ENCODE measurements at regions not wholly inside any gene's neighbourhood (a gene's known extent, or its start where the extent isn't known, plus 50 kb on each side); places are given as distances from the start of the nearest gene placed in this dataset.

DNA sequence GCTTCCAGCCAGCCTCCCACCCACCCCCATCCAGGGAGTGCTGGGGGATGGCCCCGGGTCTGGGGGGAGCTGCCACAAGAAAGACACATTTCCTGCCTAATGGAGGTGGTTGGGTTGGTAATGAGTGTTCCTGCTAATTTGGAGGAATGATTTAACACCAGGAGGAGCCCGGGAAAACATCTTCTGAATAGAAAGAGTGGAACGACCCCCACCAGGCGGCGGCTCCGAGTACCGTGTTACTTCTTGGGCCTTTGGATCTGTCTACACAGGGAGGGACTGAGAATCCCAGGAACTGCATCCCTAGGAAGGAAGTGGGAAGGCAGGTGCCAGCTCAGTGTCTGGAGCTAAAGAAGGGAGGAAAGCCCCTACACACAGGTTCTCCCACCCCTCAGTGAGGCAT, 64.6 kb downstream of the TSPAN17 start:
- Histone ChIP-seq H3K27ac (ENCODE audit: low read length) (no peak overlapping the region), H3F3A (ENCODE audit: insufficient read depth, low read length, poor library complexity, severe bottlenecking) (no peaks in the 10 kb centered on the region), H3K4me2 (ENCODE audit: low read length) (no peak overlapping the region), H3K79me2 (replicated peaks; ENCODE audit: insufficient read depth, low read length) (no peaks in the 10 kb centered on the region), H2AFZ (ENCODE audit: low read depth, low read length) (no peak overlapping the region), H3K9ac (ENCODE audit: low read length) (no peak overlapping the region), H3K9me3 (ENCODE audit: low read length) (no peaks in the 10 kb centered on the region), H3K27me3 (ENCODE audit: insufficient read depth, low read depth, low read length) (no peaks in the 10 kb centered on the region), H3K4me3 (ENCODE audit: low read length) (no peak overlapping the region), H3K36me3 (ENCODE audit: insufficient read depth, low read length) (no peaks in the 10 kb centered on the region), H4K20me1 (ENCODE audit: insufficient read depth) (no peaks in the 10 kb centered on the region), H3K9me2 (ENCODE audit: insufficient read depth, low read length) (no peaks in the 10 kb centered on the region)
- TF ChIP-seq EZH2 (IDR thresholded peaks at IDR 0.05; ENCODE audit: borderline replicate concordance, insufficient read depth, low read length, poor library complexity, severe bottlenecking): no peak
- TF ChIP-seq RAD21 (conservative IDR thresholded peaks at IDR 0.05): no peak
- TF ChIP-seq EP300 (conservative IDR thresholded peaks at IDR 0.05; ENCODE audit: poor library complexity, severe bottlenecking): no peak
- no peak for TF ChIP-seq TAF1 (IDR thresholded peaks at IDR 0.05; ENCODE audit: low read depth)
- TF ChIP-seq SMC3 (conservative IDR thresholded peaks at IDR 0.05; ENCODE audit: poor library complexity): no peak
- no peak for TF ChIP-seq MXI1 (conservative IDR thresholded peaks at IDR 0.05; ENCODE audit: poor library complexity, severe bottlenecking)
- TF ChIP-seq, protein P1, sequence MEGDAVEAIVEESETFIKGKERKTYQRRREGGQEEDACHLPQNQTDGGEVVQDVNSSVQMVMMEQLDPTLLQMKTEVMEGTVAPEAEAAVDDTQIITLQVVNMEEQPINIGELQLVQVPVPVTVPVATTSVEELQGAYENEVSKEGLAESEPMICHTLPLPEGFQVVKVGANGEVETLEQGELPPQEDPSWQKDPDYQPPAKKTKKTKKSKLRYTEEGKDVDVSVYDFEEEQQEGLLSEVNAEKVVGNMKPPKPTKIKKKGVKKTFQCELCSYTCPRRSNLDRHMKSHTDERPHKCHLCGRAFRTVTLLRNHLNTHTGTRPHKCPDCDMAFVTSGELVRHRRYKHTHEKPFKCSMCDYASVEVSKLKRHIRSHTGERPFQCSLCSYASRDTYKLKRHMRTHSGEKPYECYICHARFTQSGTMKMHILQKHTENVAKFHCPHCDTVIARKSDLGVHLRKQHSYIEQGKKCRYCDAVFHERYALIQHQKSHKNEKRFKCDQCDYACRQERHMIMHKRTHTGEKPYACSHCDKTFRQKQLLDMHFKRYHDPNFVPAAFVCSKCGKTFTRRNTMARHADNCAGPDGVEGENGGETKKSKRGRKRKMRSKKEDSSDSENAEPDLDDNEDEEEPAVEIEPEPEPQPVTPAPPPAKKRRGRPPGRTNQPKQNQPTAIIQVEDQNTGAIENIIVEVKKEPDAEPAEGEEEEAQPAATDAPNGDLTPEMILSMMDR (IDR thresholded peaks at IDR 0.05; ENCODE audit: poor library complexity, severe bottlenecking): no peak
- TF ChIP-seq, protein P2, sequence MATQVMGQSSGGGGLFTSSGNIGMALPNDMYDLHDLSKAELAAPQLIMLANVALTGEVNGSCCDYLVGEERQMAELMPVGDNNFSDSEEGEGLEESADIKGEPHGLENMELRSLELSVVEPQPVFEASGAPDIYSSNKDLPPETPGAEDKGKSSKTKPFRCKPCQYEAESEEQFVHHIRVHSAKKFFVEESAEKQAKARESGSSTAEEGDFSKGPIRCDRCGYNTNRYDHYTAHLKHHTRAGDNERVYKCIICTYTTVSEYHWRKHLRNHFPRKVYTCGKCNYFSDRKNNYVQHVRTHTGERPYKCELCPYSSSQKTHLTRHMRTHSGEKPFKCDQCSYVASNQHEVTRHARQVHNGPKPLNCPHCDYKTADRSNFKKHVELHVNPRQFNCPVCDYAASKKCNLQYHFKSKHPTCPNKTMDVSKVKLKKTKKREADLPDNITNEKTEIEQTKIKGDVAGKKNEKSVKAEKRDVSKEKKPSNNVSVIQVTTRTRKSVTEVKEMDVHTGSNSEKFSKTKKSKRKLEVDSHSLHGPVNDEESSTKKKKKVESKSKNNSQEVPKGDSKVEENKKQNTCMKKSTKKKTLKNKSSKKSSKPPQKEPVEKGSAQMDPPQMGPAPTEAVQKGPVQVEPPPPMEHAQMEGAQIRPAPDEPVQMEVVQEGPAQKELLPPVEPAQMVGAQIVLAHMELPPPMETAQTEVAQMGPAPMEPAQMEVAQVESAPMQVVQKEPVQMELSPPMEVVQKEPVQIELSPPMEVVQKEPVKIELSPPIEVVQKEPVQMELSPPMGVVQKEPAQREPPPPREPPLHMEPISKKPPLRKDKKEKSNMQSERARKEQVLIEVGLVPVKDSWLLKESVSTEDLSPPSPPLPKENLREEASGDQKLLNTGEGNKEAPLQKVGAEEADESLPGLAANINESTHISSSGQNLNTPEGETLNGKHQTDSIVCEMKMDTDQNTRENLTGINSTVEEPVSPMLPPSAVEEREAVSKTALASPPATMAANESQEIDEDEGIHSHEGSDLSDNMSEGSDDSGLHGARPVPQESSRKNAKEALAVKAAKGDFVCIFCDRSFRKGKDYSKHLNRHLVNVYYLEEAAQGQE (IDR thresholded peaks at IDR 0.05; ENCODE audit: borderline replicate concordance): no peak
- no peak for TF ChIP-seq POLR2AphosphoS5 (IDR thresholded peaks at IDR 0.05)

DNA sequence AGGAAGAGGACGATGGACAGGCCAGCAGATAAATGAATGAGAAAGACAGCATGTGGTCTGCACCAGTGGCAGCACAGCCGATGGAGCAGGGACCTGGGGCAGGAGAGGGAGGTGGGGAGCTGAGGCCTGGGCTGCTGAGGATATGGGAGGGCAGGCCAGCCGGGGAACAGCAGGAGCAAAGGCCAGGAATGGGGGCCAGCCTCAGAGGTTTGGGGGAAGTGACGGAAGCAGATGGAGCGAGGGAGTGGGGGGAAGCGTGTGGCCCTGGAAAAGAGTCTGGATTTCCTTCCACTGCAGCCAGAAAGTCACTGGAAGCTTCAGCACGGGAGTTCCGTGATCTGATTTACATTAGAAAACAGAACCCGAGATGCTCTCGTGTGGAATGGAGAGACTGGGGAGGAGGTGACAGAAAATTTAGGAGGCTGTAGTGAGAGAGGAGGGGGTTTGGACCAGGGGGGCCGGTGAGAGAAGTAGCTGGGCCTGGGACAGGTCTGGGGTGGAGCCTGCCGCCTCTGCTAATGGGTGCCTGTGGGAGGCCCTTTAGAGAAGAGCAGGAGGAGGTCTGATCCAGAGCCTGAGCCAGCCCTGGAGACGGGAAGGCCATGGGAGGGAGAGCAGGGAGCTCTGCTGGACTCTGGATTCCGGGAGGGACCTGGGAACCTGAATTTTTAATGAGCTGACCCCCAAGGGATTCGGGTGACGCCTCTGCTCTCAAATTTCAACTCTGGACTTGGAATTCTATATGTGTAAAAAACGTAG, 65.4 kb downstream of the TSPAN17 start:
- no peaks in the 10 kb centered on the region for H3K27me3 ChIP-seq (ENCODE audit: insufficient read depth, low read depth, low read length)
- H3K9me2 ChIP-seq (ENCODE audit: insufficient read depth, low read length): no peaks in the 10 kb centered on the region
- H3K27ac ChIP-seq (ENCODE audit: low read length): no peak overlapping the region
- no peak overlapping the region for H3K9ac ChIP-seq (ENCODE audit: low read length)
- no peaks in the 10 kb centered on the region for H3K36me3 ChIP-seq (ENCODE audit: insufficient read depth, low read length)
- no peaks in the 10 kb centered on the region for H3K9me3 ChIP-seq (ENCODE audit: low read length)
- TF ChIP-seq RAD21 (conservative IDR thresholded peaks at IDR 0.05) (no peak), TAF1 (IDR thresholded peaks at IDR 0.05; ENCODE audit: low read depth) (no peak), EZH2 (IDR thresholded peaks at IDR 0.05; ENCODE audit: borderline replicate concordance, insufficient read depth, low read length, poor library complexity, severe bottlenecking) (no peak), MXI1 (conservative IDR thresholded peaks at IDR 0.05; ENCODE audit: poor library complexity, severe bottlenecking) (no peak), POLR2AphosphoS5 (IDR thresholded peaks at IDR 0.05) (no peak), SMC3 (conservative IDR thresholded peaks at IDR 0.05; ENCODE audit: poor library complexity) (no peak), EP300 (conservative IDR thresholded peaks at IDR 0.05; ENCODE audit: poor library complexity, severe bottlenecking) (no peak)
- TF ChIP-seq, protein P1 (IDR thresholded peaks at IDR 0.05; ENCODE audit: poor library complexity, severe bottlenecking): no peak
- TF ChIP-seq, protein P2 (IDR thresholded peaks at IDR 0.05; ENCODE audit: borderline replicate concordance): no peak
- H3K4me3 ChIP-seq (ENCODE audit: low read length): no peak overlapping the region
- no peak overlapping the region for H2AFZ ChIP-seq (ENCODE audit: low read depth, low read length)
- H4K20me1 ChIP-seq (ENCODE audit: insufficient read depth): no peaks in the 10 kb centered on the region
- H3K79me2 ChIP-seq (replicated peaks; ENCODE audit: insufficient read depth, low read length): no peaks in the 10 kb centered on the region
- no peak overlapping the region for H3K4me2 ChIP-seq (ENCODE audit: low read length)
- H3F3A ChIP-seq (ENCODE audit: insufficient read depth, low read length, poor library complexity, severe bottlenecking): no peaks in the 10 kb centered on the region

Data from neural cell (in vitro differentiated cells).